ENCODE measurements at regions not wholly inside any gene's neighbourhood (a gene's known extent, or its start where the extent isn't known, plus 50 kb on each side); places are given as distances from the start of the nearest gene placed in this dataset.

DNA sequence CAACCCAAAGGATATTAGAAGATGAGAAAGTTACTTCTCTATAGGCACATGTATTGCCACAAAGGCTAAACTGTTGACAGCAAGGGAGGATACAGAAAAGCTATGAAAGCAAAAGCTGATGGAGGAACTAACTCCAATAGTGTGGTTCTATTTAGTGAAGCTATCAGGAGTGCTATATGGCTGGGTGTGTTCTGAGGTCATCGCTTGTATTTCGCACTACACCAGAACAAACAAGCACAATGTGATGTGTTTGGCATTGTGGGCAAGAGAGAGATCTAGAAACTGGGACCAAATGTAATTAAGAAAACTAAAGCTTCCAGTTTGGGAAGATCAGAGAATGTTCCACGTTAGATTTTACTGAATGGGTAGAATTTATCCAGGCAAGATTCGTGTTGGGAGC is 220.4 kb upstream of the UMPS start:
- no peak overlapping the region for H3K27ac Mint-ChIP-seq
- ATAC-seq (no peak), DNase-seq (ENCODE audit: low spot score) (no peak)
- no peak overlapping the region for H3K4me3 Mint-ChIP-seq
- no peaks in the 10 kb centered on the region for H3K36me3 Mint-ChIP-seq
- peaks cover 30 to 56% of the 10 kb centered on the region in 2 donors for H3K27me3 Mint-ChIP-seq
- H3K9me3 Mint-ChIP-seq = no peaks in the 10 kb centered on the region
- no peaks in the 10 kb centered on the region for H3K4me1 Mint-ChIP-seq (ENCODE audit: low read depth in 2 of 2)

DNA sequence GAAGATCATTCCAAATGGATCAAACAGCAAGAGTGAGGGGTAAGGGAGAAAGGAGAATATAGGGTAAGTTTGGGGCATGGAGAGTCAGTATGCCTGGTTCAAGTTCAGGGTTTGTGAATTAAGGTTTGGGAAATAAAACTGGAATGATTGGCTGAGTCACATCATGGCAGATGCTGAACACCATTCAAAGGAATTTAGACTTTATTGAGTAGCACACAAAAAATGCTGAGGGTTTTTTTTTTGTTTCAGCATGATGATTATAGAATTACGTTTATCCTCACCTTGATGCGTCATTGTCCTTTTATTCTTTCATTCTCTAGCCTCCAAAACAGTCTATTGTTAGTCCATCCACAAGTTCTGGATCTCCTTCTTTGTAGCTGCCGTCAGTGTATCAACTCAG is 220.0 kb upstream of the UMPS start:
- Mint-ChIP-seq H3K9me3 (no peaks in the 10 kb centered on the region), H3K4me1 (ENCODE audit: low read depth in 2 of 2) (no peaks in the 10 kb centered on the region), H3K4me3 (no peak overlapping the region), H3K27ac (no peak overlapping the region), H3K36me3 (no peaks in the 10 kb centered on the region), H3K27me3 (peaks cover 29 to 53% of the 10 kb centered on the region in 2 donors)
- no peak for ATAC-seq
- DNase-seq (ENCODE audit: low spot score) = no peak

DNA sequence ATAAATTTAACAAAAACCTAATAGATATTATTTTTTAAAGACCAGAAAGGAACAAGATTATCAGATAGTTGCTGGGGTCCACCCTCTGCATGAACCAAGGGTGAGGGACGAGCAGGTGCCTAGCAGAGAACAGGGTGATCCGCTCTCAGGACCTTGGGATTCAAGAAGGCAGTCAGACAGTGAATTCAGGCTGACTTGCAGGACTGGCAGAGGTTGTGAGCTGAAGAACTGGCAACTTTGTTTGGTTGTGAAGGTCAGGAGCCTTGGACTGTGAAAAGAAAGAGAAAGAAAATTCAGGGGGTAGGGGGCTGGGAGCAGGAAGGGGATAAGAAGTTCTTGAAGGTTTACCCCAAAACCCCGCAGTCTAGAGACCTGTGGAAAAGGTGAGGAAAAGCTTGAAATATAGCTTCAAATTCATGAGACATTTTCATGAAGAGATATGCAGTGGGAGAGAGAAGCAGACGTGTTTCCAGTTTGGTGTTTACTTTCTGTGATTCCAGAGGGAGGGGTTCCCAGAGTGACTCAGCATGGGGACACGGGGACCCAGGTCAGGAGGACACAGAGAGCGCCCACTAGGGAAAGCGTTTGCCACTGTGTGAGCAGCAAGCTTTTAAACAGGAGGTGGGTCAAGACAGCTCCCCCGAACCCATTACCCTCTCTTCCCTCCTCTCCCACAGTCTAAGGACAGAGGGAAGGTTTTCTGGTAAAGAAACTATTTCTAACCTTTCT is 217.2 kb upstream of the UMPS start:
- no peak for DNase-seq (ENCODE audit: low spot score)
- Mint-ChIP-seq H3K4me1 (ENCODE audit: low read depth in 2 of 2) (no peaks in the 10 kb centered on the region), H3K9me3 (no peaks in the 10 kb centered on the region), H3K36me3 (no peaks in the 10 kb centered on the region), H3K27me3 (peaks cover 29 to 53% of the 10 kb centered on the region in 2 donors), H3K4me3 (no peak overlapping the region), H3K27ac (no peak overlapping the region)
- no peak for ATAC-seq

DNA sequence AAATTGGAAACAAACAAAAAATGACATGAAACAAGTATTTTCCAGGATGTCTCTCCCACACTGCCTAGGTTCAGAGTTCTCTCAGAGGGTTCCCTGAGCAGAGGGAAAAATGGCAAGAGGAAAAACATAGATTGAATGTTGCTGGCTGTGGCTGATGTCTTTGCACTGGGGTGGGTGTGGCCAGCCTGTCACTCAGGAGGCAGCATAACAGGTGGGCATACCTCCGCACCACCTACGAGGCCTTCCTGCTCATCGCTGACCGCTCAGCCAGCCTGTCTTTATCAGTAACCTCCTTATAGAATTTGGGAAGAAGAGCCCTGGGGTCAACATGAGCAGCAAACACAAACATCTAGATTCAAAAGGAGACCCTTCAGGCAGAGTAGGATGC is 216.6 kb upstream of the UMPS start:
- Mint-ChIP-seq H3K4me3 (no peak overlapping the region), H3K27ac (no peak overlapping the region), H3K27me3 (peaks cover 32 to 50% of the 10 kb centered on the region in 2 donors), H3K9me3 (no peaks in the 10 kb centered on the region), H3K4me1 (ENCODE audit: low read depth in 2 of 2) (no peaks in the 10 kb centered on the region), H3K36me3 (no peaks in the 10 kb centered on the region)
- no peak for DNase-seq (ENCODE audit: low spot score)
- ATAC-seq = no peak

DNA sequence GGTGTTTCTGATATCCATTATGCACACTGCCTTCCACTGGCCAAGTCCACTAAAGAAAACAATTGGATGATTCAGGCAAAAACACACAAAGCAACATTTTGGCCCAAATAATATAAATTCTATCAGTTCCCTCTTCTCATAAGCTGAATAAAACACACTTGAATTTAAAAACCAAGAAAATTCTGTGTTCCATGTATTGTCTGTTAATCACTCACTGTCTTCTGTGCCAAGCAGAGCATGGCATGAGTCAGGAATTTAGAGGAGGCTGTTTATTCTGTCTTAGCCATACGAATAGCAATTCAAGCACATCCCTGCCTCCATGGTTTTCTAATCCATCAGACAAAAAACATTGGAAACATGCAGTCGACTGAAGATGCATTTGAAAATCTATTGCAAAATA is 215.6 kb upstream of the UMPS start:
- ATAC-seq = no peak

DNA sequence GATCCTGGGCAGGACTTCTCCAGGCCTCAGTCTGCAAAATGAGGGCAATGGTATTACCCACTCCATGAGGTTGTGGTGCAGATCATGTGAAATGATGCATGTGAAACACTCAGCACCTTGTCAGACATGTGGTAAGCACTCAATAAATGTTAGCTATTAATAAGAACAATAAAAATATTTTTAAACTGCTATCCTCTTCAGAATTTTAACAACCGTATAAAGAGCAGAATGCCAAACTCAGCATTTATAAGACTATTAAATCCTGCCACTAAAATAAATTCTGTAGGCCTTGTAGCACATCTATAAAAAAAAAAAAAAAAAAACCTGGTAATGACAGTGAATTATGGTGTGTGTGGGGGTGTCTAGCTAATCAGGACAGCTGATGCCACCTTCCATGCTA is 213.9 kb upstream of the UMPS start:
- Mint-ChIP-seq H3K36me3 (no peaks in the 10 kb centered on the region), H3K9me3 (no peaks in the 10 kb centered on the region), H3K4me1 (ENCODE audit: low read depth in 2 of 2) (no peaks in the 10 kb centered on the region), H3K4me3 (no peak overlapping the region), H3K27me3 (peaks cover 16 to 41% of the 10 kb centered on the region in 2 donors), H3K27ac (no peak overlapping the region)
- ATAC-seq = no peak
- DNase-seq (ENCODE audit: low spot score) = no peak

More for the DNA sequence above, 215.6 kb upstream of the UMPS start:
- Mint-ChIP-seq H3K27ac (no peak overlapping the region), H3K36me3 (no peaks in the 10 kb centered on the region), H3K9me3 (no peaks in the 10 kb centered on the region), H3K4me3 (no peak overlapping the region), H3K4me1 (ENCODE audit: low read depth in 2 of 2) (no peaks in the 10 kb centered on the region), H3K27me3 (peaks cover 29 to 54% of the 10 kb centered on the region in 2 donors)
- no peak for DNase-seq (ENCODE audit: low spot score)

DNA sequence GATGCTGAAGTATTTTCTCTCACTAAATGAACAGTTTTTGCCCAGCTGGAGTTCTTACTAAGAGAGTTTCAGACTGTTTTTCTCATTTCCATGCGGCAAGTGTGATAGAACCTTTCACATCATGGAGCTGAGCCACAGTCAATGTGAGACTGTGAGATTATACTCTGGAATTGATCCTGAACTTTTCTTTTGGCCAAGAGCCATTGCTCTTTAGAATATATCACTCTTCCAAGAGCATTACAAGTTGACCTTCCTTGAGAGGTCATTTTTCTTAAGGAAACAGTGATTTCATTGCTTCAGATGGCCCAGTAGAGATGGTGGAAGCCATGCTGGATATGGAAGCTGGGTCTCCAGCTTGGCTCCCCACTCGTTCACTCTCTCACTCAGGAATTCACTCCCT is 212.9 kb upstream of the UMPS start:
- no peaks in the 10 kb centered on the region for H3K36me3 Mint-ChIP-seq
- no peak overlapping the region for H3K4me3 Mint-ChIP-seq
- no peaks in the 10 kb centered on the region for H3K4me1 Mint-ChIP-seq (ENCODE audit: low read depth in 2 of 2)
- no peaks in the 10 kb centered on the region for H3K9me3 Mint-ChIP-seq
- H3K27ac Mint-ChIP-seq = no peak overlapping the region
- H3K27me3 Mint-ChIP-seq = peaks cover 16 to 39% of the 10 kb centered on the region in 2 donors
- ATAC-seq (no peak), DNase-seq (ENCODE audit: low spot score) (no peak)

DNA sequence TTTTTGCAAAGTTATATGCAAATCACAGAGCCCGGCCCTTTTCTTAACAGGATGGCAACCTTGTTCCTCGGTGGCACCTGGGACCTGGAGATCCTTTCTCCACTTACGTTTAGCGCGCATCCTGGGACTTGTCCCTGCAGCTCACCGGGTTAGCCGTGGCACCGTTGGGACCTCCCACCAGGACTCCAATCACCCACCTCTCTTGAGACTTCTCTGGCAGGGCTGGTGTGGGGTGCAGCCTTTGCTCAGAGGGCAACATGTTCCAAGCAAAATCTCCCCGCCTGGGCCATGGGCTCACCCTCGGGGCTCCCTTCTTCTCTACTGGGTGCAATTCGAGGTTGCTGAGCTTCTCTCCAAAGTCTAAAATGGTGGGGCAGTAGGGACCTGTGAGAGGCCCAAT is 211.9 kb upstream of the UMPS start:
- Mint-ChIP-seq H3K27me3 (peaks cover 12 to 37% of the 10 kb centered on the region in 2 donors), H3K4me1 (ENCODE audit: low read depth in 2 of 2) (no peaks in the 10 kb centered on the region), H3K27ac (no peak overlapping the region), H3K4me3 (no peak overlapping the region), H3K36me3 (no peaks in the 10 kb centered on the region), H3K9me3 (no peaks in the 10 kb centered on the region)
- ATAC-seq (peak in 1 of 2 donors; percentile 37), DNase-seq (ENCODE audit: low spot score) (no peak)

DNA sequence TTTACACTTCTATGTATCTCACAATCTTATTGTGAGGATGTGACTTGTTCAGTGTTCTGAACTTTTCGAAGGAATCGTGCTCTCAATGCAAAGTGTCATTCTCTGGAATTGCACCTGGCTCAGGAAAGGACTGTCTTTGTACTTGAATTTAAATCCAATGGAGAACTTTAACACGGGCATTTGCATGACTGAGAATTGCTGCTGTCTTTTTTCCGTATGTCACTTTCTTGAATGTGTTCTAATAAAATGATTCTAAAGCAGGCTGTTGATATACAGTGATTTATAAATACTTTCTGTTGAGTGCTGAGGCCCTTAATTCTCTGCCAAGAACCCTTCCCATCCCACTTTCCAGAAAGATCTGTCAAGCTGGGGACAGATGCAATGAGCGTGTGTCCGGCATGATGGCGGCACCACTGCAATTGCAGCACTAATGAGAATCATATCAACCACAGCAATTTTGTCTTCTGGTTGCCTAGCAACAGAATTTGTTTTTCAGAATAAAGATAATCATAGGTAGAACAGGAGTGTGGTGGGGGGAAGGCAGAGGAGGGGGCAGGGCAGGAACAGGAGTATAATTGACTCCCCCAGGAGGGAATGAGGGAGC is 210.6 kb upstream of the UMPS start:
- Mint-ChIP-seq H3K4me1 (ENCODE audit: low read depth in 2 of 2) (no peaks in the 10 kb centered on the region), H3K27ac (no peak overlapping the region), H3K9me3 (no peaks in the 10 kb centered on the region), H3K27me3 (peaks cover 15 to 35% of the 10 kb centered on the region in 2 donors), H3K4me3 (no peak overlapping the region), H3K36me3 (no peaks in the 10 kb centered on the region)
- no peak for ATAC-seq
- DNase-seq (ENCODE audit: low spot score) = no peak

DNA sequence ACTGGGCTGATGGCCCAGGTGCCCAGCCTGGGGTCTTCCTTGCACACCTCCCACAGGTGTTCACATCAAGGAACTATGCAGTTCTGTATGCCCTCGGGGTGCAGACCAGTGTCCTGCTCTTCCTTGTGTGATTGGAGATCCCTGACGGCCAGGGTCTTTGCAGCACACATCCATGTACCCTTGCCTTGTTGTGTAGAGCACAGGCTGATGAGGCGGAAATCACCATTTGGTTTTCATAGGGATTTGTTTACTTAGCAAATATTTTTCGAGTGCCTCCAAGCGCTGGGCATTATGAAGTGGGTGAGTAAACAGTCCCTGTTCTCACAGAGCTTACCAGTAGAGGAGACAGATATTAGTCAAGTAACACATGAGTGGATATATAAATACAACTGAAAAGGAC is 209.3 kb upstream of the UMPS start:
- DNase-seq (ENCODE audit: low spot score) = no peak
- H3K4me1 Mint-ChIP-seq (ENCODE audit: low read depth in 2 of 2) = no peaks in the 10 kb centered on the region
- no peaks in the 10 kb centered on the region for H3K9me3 Mint-ChIP-seq
- ATAC-seq = no peak
- H3K4me3 Mint-ChIP-seq = no peak overlapping the region
- no peaks in the 10 kb centered on the region for H3K36me3 Mint-ChIP-seq
- peaks cover 20 to 33% of the 10 kb centered on the region in 2 donors for H3K27me3 Mint-ChIP-seq
- H3K27ac Mint-ChIP-seq = no peak overlapping the region

DNA sequence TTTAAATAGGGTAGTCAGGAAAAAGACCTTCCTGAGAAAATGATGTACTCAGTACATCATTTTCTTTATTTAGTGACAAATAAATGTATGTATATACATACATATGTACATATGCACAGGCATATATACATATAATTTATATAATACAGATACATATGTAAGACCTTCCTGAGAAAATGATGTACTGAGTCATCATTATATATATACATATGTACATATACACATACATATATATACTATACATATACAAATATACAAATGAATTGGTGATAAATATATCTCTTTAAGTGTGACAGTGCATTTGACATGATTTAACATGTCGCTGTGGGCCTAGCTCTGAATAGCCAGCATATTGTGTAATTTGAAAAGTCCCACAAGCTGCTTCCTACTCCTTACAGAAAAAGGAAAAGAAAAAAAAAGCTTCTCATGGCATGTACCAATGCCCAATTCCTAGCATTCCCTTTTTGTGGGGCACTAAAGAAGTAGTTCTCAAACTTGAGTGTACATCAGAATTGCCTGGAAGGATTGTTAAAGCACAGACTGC is 208.1 kb upstream of the UMPS start:
- Mint-ChIP-seq H3K4me3 (no peak overlapping the region), H3K27ac (no peak overlapping the region), H3K27me3 (peaks cover 22 to 39% of the 10 kb centered on the region in 2 donors), H3K4me1 (ENCODE audit: low read depth in 2 of 2) (no peaks in the 10 kb centered on the region), H3K36me3 (no peaks in the 10 kb centered on the region), H3K9me3 (no peaks in the 10 kb centered on the region)
- ATAC-seq = no peak
- no peak for DNase-seq (ENCODE audit: low spot score)

DNA sequence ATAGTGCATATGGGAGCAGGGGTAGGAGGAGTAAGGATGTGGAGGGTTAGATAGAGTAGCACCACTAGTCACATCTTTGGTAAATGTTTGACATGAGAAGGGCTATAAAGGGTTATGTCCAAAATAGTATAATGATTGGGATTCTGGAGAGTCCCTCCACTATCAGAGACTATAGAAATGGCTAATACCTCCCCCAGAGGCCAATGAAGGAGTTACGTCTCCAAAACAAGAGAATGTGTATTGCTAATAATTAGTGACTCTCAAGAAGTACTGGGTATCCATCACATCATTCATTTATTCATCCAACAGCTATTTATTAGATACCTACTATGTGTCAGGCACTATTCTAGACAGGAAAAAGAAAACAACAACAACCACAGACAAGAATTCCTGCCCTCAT is 203.7 kb upstream of the UMPS start:
- no peaks in the 10 kb centered on the region for H3K4me1 Mint-ChIP-seq (ENCODE audit: low read depth in 2 of 2)
- ATAC-seq (no peak), DNase-seq (ENCODE audit: low spot score) (no peak)
- no peaks in the 10 kb centered on the region for H3K36me3 Mint-ChIP-seq
- no peak overlapping the region for H3K27ac Mint-ChIP-seq
- peaks cover 24 to 25% of the 10 kb centered on the region in 2 donors for H3K27me3 Mint-ChIP-seq
- H3K9me3 Mint-ChIP-seq = no peaks in the 10 kb centered on the region
- no peak overlapping the region for H3K4me3 Mint-ChIP-seq

DNA sequence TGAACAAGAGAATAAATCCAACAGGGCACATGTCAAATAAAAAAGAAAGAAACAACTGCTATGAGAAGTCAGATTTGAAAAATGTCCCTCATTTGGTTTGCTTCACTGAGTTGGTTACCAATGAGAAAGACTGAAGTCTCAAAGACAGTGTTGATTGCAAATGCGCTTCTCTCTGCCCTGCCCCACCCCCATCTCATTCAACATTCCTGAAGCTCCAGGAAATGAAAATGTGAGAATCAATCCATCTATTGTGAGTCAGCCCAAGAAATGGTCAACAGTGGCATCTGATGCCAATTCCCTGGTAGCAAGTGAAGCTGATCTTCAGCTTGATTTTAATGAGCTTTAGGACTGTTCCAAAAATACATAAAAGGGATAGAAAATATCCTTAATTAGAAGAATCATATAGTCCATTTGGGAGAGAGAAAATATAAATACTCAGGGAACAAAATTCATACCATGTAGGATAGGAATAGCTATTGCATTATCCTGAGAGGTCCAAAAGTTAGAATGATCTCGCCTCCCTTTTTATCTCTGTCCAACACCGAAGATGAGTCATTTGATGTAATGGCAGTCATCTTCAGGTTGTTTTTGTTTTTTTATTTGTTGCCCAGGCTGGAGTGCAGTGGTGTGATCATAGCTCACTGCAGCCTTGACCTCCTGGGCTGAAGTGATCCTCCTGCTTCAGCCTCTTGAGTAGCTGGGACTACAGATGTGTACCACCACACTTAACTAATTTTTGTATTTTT is 200.3 kb upstream of the UMPS start:
- Mint-ChIP-seq H3K27ac (no peak overlapping the region), H3K4me1 (ENCODE audit: low read depth in 2 of 2) (no peaks in the 10 kb centered on the region), H3K9me3 (no peaks in the 10 kb centered on the region), H3K27me3 (peaks cover 20 to 27% of the 10 kb centered on the region in 2 donors), H3K4me3 (no peak overlapping the region), H3K36me3 (no peaks in the 10 kb centered on the region)
- DNase-seq (ENCODE audit: low spot score) (no peak), ATAC-seq (no peak)

DNA sequence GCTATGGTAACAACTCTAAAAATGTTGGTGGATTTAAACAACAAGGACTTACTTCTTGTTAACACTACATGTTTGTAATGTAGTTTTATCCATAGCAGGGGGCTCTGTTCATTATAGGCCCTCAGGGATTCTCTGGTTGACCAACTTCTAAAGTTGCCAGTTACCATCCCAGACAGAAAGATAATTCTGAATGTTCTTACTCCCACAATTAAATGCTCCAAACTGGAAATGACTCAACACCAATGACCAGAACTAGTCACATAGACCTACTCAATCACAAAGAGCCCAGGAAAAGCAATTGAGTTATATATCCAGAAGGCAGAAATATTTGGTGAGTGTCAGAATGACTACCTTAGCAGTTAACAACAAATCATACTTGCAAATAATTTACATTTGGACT is 199.3 kb upstream of the UMPS start:
- Mint-ChIP-seq H3K9me3 (no peaks in the 10 kb centered on the region), H3K27me3 (peaks cover 24 to 26% of the 10 kb centered on the region in 2 donors), H3K4me3 (no peak overlapping the region), H3K27ac (no peak overlapping the region), H3K36me3 (no peaks in the 10 kb centered on the region), H3K4me1 (ENCODE audit: low read depth in 2 of 2) (no peaks in the 10 kb centered on the region)
- DNase-seq (ENCODE audit: low spot score) = no peak
- no peak for ATAC-seq
